ENCODE measurements at regions not wholly inside any gene's neighbourhood (a gene's known extent, or its start where the extent isn't known, plus 50 kb on each side); places are given as distances from the start of the nearest gene placed in this dataset.

GRCh38 chr6:53426117-53426516, 77.4 kb upstream of the ELOVL5 start:
- TF ChIP-seq, protein P1, sequence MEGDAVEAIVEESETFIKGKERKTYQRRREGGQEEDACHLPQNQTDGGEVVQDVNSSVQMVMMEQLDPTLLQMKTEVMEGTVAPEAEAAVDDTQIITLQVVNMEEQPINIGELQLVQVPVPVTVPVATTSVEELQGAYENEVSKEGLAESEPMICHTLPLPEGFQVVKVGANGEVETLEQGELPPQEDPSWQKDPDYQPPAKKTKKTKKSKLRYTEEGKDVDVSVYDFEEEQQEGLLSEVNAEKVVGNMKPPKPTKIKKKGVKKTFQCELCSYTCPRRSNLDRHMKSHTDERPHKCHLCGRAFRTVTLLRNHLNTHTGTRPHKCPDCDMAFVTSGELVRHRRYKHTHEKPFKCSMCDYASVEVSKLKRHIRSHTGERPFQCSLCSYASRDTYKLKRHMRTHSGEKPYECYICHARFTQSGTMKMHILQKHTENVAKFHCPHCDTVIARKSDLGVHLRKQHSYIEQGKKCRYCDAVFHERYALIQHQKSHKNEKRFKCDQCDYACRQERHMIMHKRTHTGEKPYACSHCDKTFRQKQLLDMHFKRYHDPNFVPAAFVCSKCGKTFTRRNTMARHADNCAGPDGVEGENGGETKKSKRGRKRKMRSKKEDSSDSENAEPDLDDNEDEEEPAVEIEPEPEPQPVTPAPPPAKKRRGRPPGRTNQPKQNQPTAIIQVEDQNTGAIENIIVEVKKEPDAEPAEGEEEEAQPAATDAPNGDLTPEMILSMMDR (IDR thresholded peaks at IDR 0.05) = no peak
- TF ChIP-seq POLR2A (IDR thresholded peaks at IDR 0.05) = no peak

Data from lower leg skin (tissue), 3 donors.